HG03571 (cell line): ENCODE measurements at regions not wholly inside any gene's neighbourhood (a gene's known extent, or its start where the extent isn't known, plus 50 kb on each side); places are given as distances from the start of the nearest gene placed in this dataset.

ENCODE experiments used
- ATAC-seq: cut with Tn5 transposase; IDR thresholded peaks from one replicate; pipeline ENCODE4 v1.9.1; 2021; ENCODE audit not compliant: unreplicated experiment

GRCh38 chr15:95350908-95351307 lies 979.6 kb upstream of the NR2F2 start:
- ATAC-seq, result no peak

- ATAC-seq, result no peak
These were observed 977.8 kb upstream of the NR2F2 start for GRCh38 chr15:95352631-95353187.

GRCh38 chr15:95353512-95353911 lies 977.0 kb upstream of the NR2F2 start:
- ATAC-seq, result no peak

GRCh38 chr15:95359966-95360365 lies 970.5 kb upstream of the NR2F2 start:
- ATAC-seq, result no peak

- ATAC-seq, result no peak
These were observed 968.2 kb upstream of the NR2F2 start for GRCh38 chr15:95362306-95362705.

- no peak for ATAC-seq
These were observed 966.9 kb upstream of the NR2F2 start for GRCh38 chr15:95363646-95364045.

GRCh38 chr15:95365511-95366107 lies 964.9 kb upstream of the NR2F2 start:
- no peak for ATAC-seq

- no peak for ATAC-seq
These were observed 962.3 kb upstream of the NR2F2 start for GRCh38 chr15:95368191-95368590.

- ATAC-seq, result no peak
These were observed 961.5 kb upstream of the NR2F2 start for GRCh38 chr15:95368755-95369601.

- ATAC-seq, result no peak
These were observed 960.2 kb upstream of the NR2F2 start for GRCh38 chr15:95370291-95370690.

GRCh38 chr15:95371664-95372063 lies 958.8 kb upstream of the NR2F2 start:
- no peak for ATAC-seq

- ATAC-seq, result no peak
These were observed 955.2 kb upstream of the NR2F2 start for GRCh38 chr15:95375281-95375680.

GRCh38 chr15:95377258-95377852 lies 953.1 kb upstream of the NR2F2 start:
- ATAC-seq, result no peak

- no peak for ATAC-seq
These were observed 936.1 kb upstream of the NR2F2 start for GRCh38 chr15:95394186-95395067.

- ATAC-seq, result no peak
These were observed 930.1 kb upstream of the NR2F2 start for GRCh38 chr15:95400428-95400827.

GRCh38 chr15:95401587-95401986 lies 928.9 kb upstream of the NR2F2 start:
- no peak for ATAC-seq

- no peak for ATAC-seq
These were observed 925.1 kb upstream of the NR2F2 start for GRCh38 chr15:95405447-95405846.

GRCh38 chr15:95407534-95407933 lies 923.0 kb upstream of the NR2F2 start:
- ATAC-seq, result no peak

GRCh38 chr15:95409211-95409610 lies 921.3 kb upstream of the NR2F2 start:
- no peak for ATAC-seq

- ATAC-seq, result no peak
These were observed 920.7 kb upstream of the NR2F2 start for GRCh38 chr15:95409626-95410310.
